ENCODE measurements at regions not wholly inside any gene's neighbourhood (a gene's known extent, or its start where the extent isn't known, plus 50 kb on each side); places are given as distances from the start of the nearest gene placed in this dataset.

- intact Hi-C loops (cut with micrococcal nuclease) = no loop called here
- Mint-ChIP-seq H3K27me3 (ENCODE audit: low read depth) (no peaks in the 10 kb centered on the region), H3K36me3 (ENCODE audit: low read depth) (no peaks in the 10 kb centered on the region), H3K27ac (no peak overlapping the region), H3K9me3 (peaks cover 21% of the 10 kb centered on the region), H3K4me3 (no peak overlapping the region), H3K4me1 (ENCODE audit: low read depth) (no peaks in the 10 kb centered on the region)
- no peak for DNase-seq
- CTCF ChIA-PET = no interaction called here
Measured at GRCh38 chr12:34526946-34527345, 504.6 kb downstream of the ALG10 start.

GRCh38 chr12:34547276-34547675 is 525.0 kb downstream of the ALG10 start:
- Mint-ChIP-seq H3K9me3 (peaks cover 36% of the 10 kb centered on the region), H3K27ac (no peak overlapping the region), H3K27me3 (ENCODE audit: low read depth) (no peaks in the 10 kb centered on the region), H3K4me3 (no peak overlapping the region), H3K36me3 (ENCODE audit: low read depth) (peaks cover 8% of the 10 kb centered on the region), H3K4me1 (ENCODE audit: low read depth) (no peaks in the 10 kb centered on the region)
- intact Hi-C loops (cut with micrococcal nuclease) = no loop called here
- CTCF ChIA-PET = no interaction called here
- no peak for DNase-seq

DNA sequence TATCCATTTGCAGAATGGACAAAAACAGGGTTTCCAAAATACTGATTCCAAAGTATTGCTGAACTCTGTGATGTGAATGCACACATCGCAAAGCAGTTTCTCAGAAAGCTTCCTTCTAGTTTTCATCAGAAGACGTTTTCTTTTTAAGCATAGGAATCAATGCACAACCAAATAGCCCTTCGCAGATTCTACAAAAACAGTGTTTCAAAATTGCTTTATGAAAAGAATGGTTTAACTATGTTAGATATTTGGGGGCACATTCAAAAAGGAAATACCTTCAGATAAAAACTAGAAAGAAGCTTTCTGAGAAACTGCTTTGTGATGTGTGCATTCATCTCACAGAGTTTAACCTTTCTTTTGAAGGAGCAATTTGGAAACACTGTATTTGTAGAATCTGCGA is 569.7 kb downstream of the ALG10 start:
- CTCF ChIA-PET = no interaction called here
- Mint-ChIP-seq H3K4me3 (no peak overlapping the region), H3K36me3 (ENCODE audit: low read depth) (peaks cover 15% of the 10 kb centered on the region), H3K4me1 (ENCODE audit: low read depth) (no peaks in the 10 kb centered on the region), H3K27me3 (ENCODE audit: low read depth) (no peaks in the 10 kb centered on the region), H3K27ac (no peak overlapping the region), H3K9me3 (peaks cover 52% of the 10 kb centered on the region)
- no peak for DNase-seq
- intact Hi-C loops (cut with micrococcal nuclease) = no loop called here

DNA sequence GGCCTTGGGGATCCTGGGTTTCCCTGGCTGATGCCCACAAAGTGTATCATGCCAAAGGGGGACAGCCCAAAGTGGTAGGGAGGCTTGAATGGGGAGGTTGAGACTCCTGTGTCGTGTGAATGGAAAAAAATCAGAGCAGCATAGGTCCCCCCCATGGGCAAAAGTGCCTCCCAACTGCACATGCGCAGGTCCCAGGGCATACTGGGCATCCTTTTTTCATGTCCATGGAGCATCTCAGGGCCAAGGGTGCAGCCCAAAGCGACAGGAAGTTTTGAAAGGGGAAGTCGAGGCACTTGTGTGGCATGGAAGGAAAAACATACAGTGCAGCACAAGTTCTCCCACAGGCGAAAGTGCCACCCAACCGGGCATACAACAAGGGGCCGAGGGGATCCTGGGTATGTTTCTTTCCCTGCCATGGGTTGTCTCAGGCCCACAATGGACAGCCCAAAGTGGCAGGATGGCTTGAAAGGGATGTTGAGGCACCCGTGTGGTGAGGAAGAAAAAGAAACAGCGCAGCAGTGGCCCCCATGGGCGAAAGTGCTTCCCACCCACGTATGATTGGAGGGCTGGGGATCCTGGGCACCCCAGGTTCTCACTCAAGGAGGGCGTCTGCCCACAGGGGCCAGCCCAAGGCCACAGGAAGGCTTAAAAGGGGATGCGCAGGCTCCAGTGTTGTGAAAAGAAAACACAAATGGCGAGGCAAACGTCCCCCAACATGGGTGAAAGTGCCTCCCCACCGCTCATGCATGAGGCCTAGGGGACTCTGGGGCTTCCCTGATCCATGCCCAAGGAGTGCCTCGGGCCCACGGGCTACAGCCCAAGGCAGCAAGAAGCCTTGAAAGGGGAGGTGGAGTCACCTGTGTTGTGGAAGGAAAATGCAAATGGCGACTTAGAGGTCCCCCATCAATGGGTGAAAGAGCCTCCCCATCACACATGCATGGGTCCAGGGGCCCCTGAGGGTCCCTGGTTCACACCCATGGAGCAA is 573.7 kb downstream of the ALG10 start:
- Mint-ChIP-seq H3K4me1 (ENCODE audit: low read depth) (no peaks in the 10 kb centered on the region), H3K4me3 (no peak overlapping the region), H3K9me3 (peaks cover 43% of the 10 kb centered on the region), H3K27me3 (ENCODE audit: low read depth) (no peaks in the 10 kb centered on the region), H3K27ac (no peak overlapping the region), H3K36me3 (ENCODE audit: low read depth) (peaks cover 18% of the 10 kb centered on the region)
- intact Hi-C loops (cut with micrococcal nuclease) = no loop called here
- CTCF ChIA-PET = no interaction called here
- DNase-seq = no peak

DNA sequence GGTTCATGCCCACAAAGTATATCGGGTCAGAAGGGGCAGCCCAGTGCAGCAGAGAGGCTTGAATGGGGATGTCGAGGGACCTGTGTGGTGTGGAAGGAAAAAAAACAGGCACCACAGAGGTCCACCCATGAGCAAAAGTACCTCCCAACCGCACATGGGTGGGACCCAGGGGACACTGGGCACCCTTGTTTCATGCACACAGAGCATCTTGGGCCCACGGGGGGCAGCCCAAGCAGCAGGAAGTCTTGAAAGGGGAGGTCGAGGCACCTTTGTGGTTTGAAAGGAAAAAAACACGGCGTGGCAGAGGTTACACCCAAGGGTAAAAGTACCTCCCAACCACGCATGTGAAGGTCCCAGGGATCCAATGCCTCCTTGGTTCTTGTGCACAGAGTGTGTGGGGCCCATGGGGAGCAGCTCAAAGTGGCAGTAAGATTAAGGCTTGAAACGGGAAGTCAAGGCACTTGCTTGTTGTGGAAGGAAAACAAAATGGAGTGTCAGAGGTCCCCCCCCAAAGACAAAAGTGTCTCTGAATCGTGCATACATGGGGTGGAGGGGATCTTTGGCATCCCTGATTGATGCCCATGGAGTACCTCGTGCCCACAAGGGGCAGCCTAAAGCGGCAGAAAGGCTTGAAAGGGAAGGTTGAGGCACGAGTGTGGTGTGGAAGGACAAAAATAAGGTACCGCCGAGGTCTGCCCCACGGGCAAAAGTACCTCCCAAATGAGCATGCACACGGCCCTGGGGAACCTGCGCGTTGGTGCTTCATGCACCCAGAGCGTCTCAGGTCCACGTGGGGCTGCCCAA is 575.5 kb downstream of the ALG10 start:
- no peak for DNase-seq
- Mint-ChIP-seq H3K4me1 (ENCODE audit: low read depth) (no peaks in the 10 kb centered on the region), H3K36me3 (ENCODE audit: low read depth) (peaks cover 14% of the 10 kb centered on the region), H3K27ac (no peak overlapping the region), H3K27me3 (ENCODE audit: low read depth) (no peaks in the 10 kb centered on the region), H3K4me3 (no peak overlapping the region), H3K9me3 (peaks cover 38% of the 10 kb centered on the region)
- intact Hi-C loops (cut with micrococcal nuclease) = no loop called here
- CTCF ChIA-PET = no interaction called here

DNA sequence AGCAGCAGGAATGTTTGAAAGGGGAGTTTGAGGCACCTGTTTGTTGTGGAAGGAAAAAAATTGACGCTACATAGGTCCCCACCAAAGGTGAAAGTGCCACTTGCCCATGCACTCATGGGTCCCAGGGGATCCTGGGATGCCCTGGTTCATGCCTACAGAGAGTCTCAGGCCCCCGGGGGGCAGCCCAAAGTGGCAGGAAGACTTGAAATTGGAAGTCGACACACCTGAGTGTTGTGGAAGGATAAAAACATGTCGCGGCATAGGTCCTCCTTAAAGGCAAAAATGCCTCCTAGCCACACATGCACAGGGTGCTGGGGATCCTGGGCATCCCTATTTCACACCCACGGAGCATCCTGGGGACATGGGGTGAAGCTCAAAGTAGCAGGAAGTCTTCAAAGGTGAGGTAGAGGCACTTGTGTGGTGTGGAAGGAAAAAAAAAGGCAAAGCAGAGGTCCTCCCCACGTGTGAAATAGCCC is 576.1 kb downstream of the ALG10 start:
- Mint-ChIP-seq H3K4me1 (ENCODE audit: low read depth) (no peaks in the 10 kb centered on the region), H3K36me3 (ENCODE audit: low read depth) (peaks cover 14% of the 10 kb centered on the region), H3K4me3 (no peak overlapping the region), H3K27ac (no peak overlapping the region), H3K9me3 (peaks cover 38% of the 10 kb centered on the region), H3K27me3 (ENCODE audit: low read depth) (no peaks in the 10 kb centered on the region)
- CTCF ChIA-PET = no interaction called here
- DNase-seq = no peak
- intact Hi-C loops (cut with micrococcal nuclease) = no loop called here

GRCh38 chr12:34598851-34599529 is 576.7 kb downstream of the ALG10 start:
- Mint-ChIP-seq H3K27ac (no peak overlapping the region), H3K4me3 (no peak overlapping the region), H3K9me3 (peaks cover 36% of the 10 kb centered on the region), H3K36me3 (ENCODE audit: low read depth) (peaks cover 15% of the 10 kb centered on the region), H3K27me3 (ENCODE audit: low read depth) (no peaks in the 10 kb centered on the region), H3K4me1 (ENCODE audit: low read depth) (no peaks in the 10 kb centered on the region)
- intact Hi-C loops (cut with micrococcal nuclease) = no loop called here
- CTCF ChIA-PET = no interaction called here
- no peak for DNase-seq

DNA sequence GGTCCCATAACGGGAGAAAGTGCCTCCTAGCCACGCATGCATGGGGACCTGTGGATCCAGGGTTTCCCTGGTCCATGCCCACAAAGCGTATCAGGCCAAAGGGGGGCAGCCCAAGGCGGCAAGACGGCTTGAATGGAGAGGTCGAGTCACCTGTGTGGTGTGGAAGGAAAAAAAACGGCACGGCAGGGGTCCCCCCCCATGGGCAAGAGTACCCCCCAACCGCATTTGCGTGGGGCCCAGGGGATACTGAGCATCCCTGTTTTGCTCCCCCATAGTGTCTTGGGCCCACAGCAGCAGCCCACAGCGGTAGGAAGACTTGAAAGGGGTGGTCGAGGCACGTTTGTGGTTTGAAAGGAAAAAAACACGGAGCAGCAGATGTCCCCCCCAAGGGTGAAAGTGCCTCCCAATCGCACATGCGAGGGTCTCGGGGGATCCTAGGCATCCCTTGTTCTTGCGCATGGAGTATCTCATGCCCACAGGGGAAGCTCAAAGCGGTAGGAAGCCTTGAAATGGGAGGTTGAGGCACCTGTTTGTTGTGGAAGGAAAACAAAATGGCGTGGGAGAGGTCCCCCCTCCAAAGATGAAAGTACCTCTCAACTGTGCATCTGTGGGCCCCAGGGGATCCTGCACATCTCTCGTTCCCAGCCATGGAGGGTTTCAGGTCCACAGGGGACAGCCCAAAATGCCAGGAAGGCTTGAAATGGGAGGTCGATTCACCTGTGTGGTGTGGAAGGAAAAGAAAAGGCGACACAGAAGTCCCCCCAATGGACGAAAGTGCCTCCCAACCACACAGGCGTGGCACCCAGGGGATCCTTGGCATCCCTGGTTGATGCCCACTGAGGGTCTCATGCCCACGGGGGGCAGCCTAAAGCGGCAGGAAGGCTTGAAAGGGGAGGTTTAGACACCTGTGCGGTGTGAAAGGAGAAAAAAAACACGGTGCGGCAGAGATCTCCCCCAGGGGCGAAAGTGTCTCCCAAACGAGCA is 577.5 kb downstream of the ALG10 start:
- no peak overlapping the region for H3K4me3 Mint-ChIP-seq
- peaks cover 42% of the 10 kb centered on the region for H3K9me3 Mint-ChIP-seq
- CTCF ChIA-PET = no interaction called here
- H3K4me1 Mint-ChIP-seq (ENCODE audit: low read depth) = no peaks in the 10 kb centered on the region
- H3K27me3 Mint-ChIP-seq (ENCODE audit: low read depth) = no peaks in the 10 kb centered on the region
- no peak for DNase-seq
- intact Hi-C loops (cut with micrococcal nuclease) = no loop called here
- no peak overlapping the region for H3K27ac Mint-ChIP-seq
- H3K36me3 Mint-ChIP-seq (ENCODE audit: low read depth) = peaks cover 15% of the 10 kb centered on the region

GRCh38 chr12:34600592-34601462 is 578.5 kb downstream of the ALG10 start:
- H3K27me3 Mint-ChIP-seq (ENCODE audit: low read depth) = no peaks in the 10 kb centered on the region
- no peak overlapping the region for H3K4me3 Mint-ChIP-seq
- intact Hi-C loops (cut with micrococcal nuclease) = no loop called here
- DNase-seq = no peak
- H3K36me3 Mint-ChIP-seq (ENCODE audit: low read depth) = peaks cover 11% of the 10 kb centered on the region
- H3K4me1 Mint-ChIP-seq (ENCODE audit: low read depth) = no peaks in the 10 kb centered on the region
- H3K9me3 Mint-ChIP-seq = peaks cover 40% of the 10 kb centered on the region
- CTCF ChIA-PET = no interaction called here
- no peak overlapping the region for H3K27ac Mint-ChIP-seq

DNA sequence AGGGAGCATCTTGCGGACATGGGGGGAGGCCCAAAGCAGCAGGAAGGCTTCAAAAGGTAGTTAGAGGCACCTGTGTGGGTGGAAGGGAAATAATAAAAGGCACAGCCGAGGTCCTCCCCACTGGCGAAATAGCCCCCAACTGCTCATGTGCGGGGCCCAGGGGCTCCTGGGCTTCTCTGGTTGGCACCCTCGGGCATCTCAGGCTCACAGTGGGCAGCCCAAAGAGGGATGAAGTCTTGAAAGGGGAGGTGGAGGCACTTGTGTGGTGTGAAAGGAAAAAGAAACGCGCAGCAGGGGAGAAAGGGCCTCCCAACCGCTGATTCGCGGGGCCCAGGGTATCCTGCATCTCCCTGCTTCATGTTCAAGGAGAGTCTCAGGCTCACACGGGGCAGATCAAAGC is 579.4 kb downstream of the ALG10 start:
- DNase-seq = no peak
- H3K4me1 Mint-ChIP-seq (ENCODE audit: low read depth) = no peaks in the 10 kb centered on the region
- no peak overlapping the region for H3K4me3 Mint-ChIP-seq
- H3K27ac Mint-ChIP-seq = no peak overlapping the region
- H3K9me3 Mint-ChIP-seq = peaks cover 40% of the 10 kb centered on the region
- H3K27me3 Mint-ChIP-seq (ENCODE audit: low read depth) = no peaks in the 10 kb centered on the region
- CTCF ChIA-PET = no interaction called here
- intact Hi-C loops (cut with micrococcal nuclease) = no loop called here
- peaks cover 14% of the 10 kb centered on the region for H3K36me3 Mint-ChIP-seq (ENCODE audit: low read depth)

All from activated naive CD4-positive, alpha-beta T cell treated with anti-CD3 and anti-CD28 coated beads for 36 hours (primary cell).